ENCODE measurements at regions not wholly inside any gene's neighbourhood (a gene's known extent, or its start where the extent isn't known, plus 50 kb on each side); places are given as distances from the start of the nearest gene placed in this dataset.
"Not testable (repeated sequence)": the region's sequence is repeated elsewhere in the genome, so short reads cannot be mapped to it uniquely, and the experiment has no call there.

GRCh38 chr13:90884066-90884465 is 463.4 kb upstream of the MIR17HG start:
- no peak overlapping the region for H3K4me2 ChIP-seq (ENCODE audit: low read depth, low read length, poor library complexity, severe bottlenecking)
- TF ChIP-seq EZH2phosphoT487 (conservative IDR thresholded peaks at IDR 0.05; ENCODE audit: low read length): no peak
- TF ChIP-seq CTCF (IDR thresholded peaks at IDR 0.05; ENCODE audit: insufficient read depth, low read length, poor library complexity, severe bottlenecking): no peak
- 0 out of 2 replicates have a peak, but pooled peaks cover under 1% of the 10 kb centered on the region for H3K9me3 ChIP-seq (ENCODE audit: insufficient read depth, low read length)
- no peak overlapping the region for H3K27ac ChIP-seq (ENCODE audit: low read depth, low read length)
- H2AFZ ChIP-seq (ENCODE audit: low read depth, low read length, severe bottlenecking): no peak overlapping the region
- H3K36me3 ChIP-seq (ENCODE audit: low read length): no peaks in the 10 kb centered on the region
- no peaks in the 10 kb centered on the region for H3K27me3 ChIP-seq (ENCODE audit: low read length)
- no peaks in the 10 kb centered on the region for H3K9me2 ChIP-seq (replicated peaks; ENCODE audit: insufficient read depth, low read length)
- no peaks in the 10 kb centered on the region for H3K79me2 ChIP-seq (ENCODE audit: insufficient read depth, low read length)
- H3K9ac ChIP-seq (ENCODE audit: low read length): no peak overlapping the region
- H4K20me1 ChIP-seq (ENCODE audit: low read depth, low read length): no peaks in the 10 kb centered on the region
- no peaks in the 10 kb centered on the region for H3F3A ChIP-seq (ENCODE audit: insufficient read depth)
- no peak overlapping the region for H3K4me3 ChIP-seq (ENCODE audit: insufficient read depth, low read length, poor library complexity, severe bottlenecking)

DNA sequence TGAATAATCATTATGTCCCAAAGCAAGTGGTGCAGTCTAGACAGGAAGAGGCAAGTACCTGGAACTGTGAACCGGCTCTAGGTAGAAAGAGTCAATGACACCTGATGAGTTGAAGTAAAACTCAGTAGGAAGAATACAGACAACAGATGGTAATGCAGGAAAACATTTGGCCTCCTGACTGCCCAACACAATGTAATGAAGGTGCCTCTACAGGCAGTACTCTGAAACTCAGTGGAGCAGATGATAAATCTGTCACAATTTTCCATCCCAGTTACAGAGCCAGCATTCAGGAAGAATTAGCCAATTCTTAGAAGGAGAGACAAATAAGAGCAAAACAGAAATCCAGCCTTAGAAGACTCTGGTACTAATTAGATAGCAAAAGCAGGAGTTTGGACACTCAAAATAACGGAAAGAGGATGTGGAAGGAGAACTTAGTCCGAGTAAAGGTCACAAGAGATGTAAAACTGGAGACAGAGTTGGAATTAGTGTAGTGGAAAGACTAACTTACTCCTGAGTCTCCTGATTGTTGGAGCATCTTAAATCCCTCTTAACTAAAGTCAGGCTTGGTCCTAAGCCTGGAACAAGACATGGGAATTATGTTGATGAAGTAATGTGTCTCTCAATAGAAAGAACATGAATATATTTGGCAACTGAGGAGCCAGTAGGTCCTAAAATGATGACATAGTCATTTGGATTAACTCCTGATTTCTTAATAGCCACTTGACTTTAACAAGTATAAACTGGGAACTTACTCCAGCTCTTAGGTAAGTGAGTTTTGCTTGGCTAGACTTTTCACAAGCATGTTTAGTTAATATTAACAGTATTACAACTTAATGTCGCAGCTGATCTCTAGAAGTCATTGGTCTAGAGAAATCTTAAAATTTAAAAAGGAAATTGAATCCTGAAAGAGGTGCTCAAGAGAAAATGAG is 457.3 kb upstream of the MIR17HG start:
- TF ChIP-seq EZH2phosphoT487 (conservative IDR thresholded peaks at IDR 0.05; ENCODE audit: low read length) (no peak), CTCF (IDR thresholded peaks at IDR 0.05; ENCODE audit: insufficient read depth, low read length, poor library complexity, severe bottlenecking) (no peak)
- Histone ChIP-seq H3K36me3 (ENCODE audit: low read length) (no peaks in the 10 kb centered on the region), H3K9me2 (replicated peaks; ENCODE audit: insufficient read depth, low read length) (no peaks in the 10 kb centered on the region), H3F3A (ENCODE audit: insufficient read depth) (no peaks in the 10 kb centered on the region), H3K4me2 (ENCODE audit: low read depth, low read length, poor library complexity, severe bottlenecking) (no peak overlapping the region), H3K9ac (ENCODE audit: low read length) (no peak overlapping the region), H3K4me3 (ENCODE audit: insufficient read depth, low read length, poor library complexity, severe bottlenecking) (no peak overlapping the region), H3K27ac (ENCODE audit: low read depth, low read length) (no peak overlapping the region), H3K9me3 (ENCODE audit: insufficient read depth, low read length) (no peaks in the 10 kb centered on the region), H2AFZ (ENCODE audit: low read depth, low read length, severe bottlenecking) (no peak overlapping the region), H3K27me3 (ENCODE audit: low read length) (no peaks in the 10 kb centered on the region), H4K20me1 (ENCODE audit: low read depth, low read length) (no peaks in the 10 kb centered on the region), H3K79me2 (ENCODE audit: insufficient read depth, low read length) (no peaks in the 10 kb centered on the region)

- H3F3A ChIP-seq (ENCODE audit: insufficient read depth): no peaks in the 10 kb centered on the region
- no peak overlapping the region for H3K4me3 ChIP-seq (ENCODE audit: insufficient read depth, low read length, poor library complexity, severe bottlenecking)
- no peak overlapping the region for H3K4me2 ChIP-seq (ENCODE audit: low read depth, low read length, poor library complexity, severe bottlenecking)
- no peaks in the 10 kb centered on the region for H3K9me3 ChIP-seq (ENCODE audit: insufficient read depth, low read length)
- H3K27me3 ChIP-seq (ENCODE audit: low read length): no peaks in the 10 kb centered on the region
- no peak overlapping the region for H3K9ac ChIP-seq (ENCODE audit: low read length)
- no peak overlapping the region for H2AFZ ChIP-seq (ENCODE audit: low read depth, low read length, severe bottlenecking)
- no peaks in the 10 kb centered on the region for H3K36me3 ChIP-seq (ENCODE audit: low read length)
- H3K9me2 ChIP-seq (replicated peaks; ENCODE audit: insufficient read depth, low read length): no peaks in the 10 kb centered on the region
- TF ChIP-seq CTCF (IDR thresholded peaks at IDR 0.05; ENCODE audit: insufficient read depth, low read length, poor library complexity, severe bottlenecking) (no peak), EZH2phosphoT487 (conservative IDR thresholded peaks at IDR 0.05; ENCODE audit: low read length) (no peak)
- no peaks in the 10 kb centered on the region for H3K79me2 ChIP-seq (ENCODE audit: insufficient read depth, low read length)
- no peaks in the 10 kb centered on the region for H4K20me1 ChIP-seq (ENCODE audit: low read depth, low read length)
- H3K27ac ChIP-seq (ENCODE audit: low read depth, low read length): no peak overlapping the region
These were observed 456.2 kb upstream of the MIR17HG start for GRCh38 chr13:90891329-90891728.

- H3K9ac ChIP-seq (ENCODE audit: low read length); H3K36me3 ChIP-seq (ENCODE audit: low read length); H3K4me2 ChIP-seq (ENCODE audit: low read depth, low read length, poor library complexity, severe bottlenecking); H3K27me3 ChIP-seq (ENCODE audit: low read length); H3K9me3 ChIP-seq (ENCODE audit: insufficient read depth, low read length); H3K9me2 ChIP-seq (replicated peaks; ENCODE audit: insufficient read depth, low read length); H3K27ac ChIP-seq (ENCODE audit: low read depth, low read length); H3F3A ChIP-seq (ENCODE audit: insufficient read depth); H3K4me3 ChIP-seq (ENCODE audit: insufficient read depth, low read length, poor library complexity, severe bottlenecking); H4K20me1 ChIP-seq (ENCODE audit: low read depth, low read length); H2AFZ ChIP-seq (ENCODE audit: low read depth, low read length, severe bottlenecking); H3K79me2 ChIP-seq (ENCODE audit: insufficient read depth, low read length): not testable (repeated sequence)
These were observed 454.3 kb upstream of the MIR17HG start for GRCh38 chr13:90893199-90893598.
